ENCODE measurements at regions not wholly inside any gene's neighbourhood (a gene's known extent, or its start where the extent isn't known, plus 50 kb on each side); places are given as distances from the start of the nearest gene placed in this dataset.

GRCh38 chr3:186487819-186488218 is 56.4 kb downstream of the CRYGS start:
- DNase-seq (ENCODE audit: low spot score): no peak

GRCh38 chr3:186487037-186487436 is 57.1 kb downstream of the CRYGS start:
- DNase-seq (ENCODE audit: low spot score): no peak

DNA sequence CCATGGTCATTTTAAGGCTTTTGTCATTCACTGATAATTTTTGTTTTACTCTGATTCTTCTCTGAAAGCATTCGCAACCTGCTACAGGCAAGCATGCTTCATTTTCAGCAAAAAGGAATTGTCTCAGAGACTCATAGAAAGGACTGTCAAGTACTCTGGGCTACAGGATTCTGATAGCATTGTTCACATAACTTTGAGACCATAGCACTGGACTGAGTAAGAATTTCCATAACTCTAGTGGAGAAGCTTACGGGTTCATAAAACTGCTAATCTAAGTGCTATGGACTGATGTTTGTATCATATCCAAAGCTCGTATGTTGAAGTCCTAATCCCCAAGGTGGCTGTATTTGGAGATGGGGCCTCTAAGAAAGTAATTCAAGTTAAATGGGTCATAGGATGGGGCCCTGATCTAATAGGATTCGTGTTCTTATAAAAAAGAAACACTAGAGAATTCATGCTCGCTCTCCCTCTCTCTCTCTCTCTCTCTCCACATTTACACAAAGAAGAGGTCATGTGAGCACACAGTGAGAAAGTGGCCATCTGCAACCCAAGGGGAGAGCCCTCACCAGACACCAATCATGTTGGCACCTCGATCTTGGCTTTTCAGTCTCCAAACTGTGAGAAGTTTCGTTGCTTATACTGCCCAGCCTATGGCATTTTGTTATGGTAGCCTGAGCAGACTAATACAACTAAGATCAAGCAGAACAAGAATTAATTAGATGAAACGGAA is 60.4 kb downstream of the CRYGS start:
- no peak for DNase-seq (ENCODE audit: low spot score)

- DNase-seq (ENCODE audit: low spot score): no peak
Measured at GRCh38 chr3:186481526-186481925, 62.7 kb downstream of the CRYGS start.

DNA sequence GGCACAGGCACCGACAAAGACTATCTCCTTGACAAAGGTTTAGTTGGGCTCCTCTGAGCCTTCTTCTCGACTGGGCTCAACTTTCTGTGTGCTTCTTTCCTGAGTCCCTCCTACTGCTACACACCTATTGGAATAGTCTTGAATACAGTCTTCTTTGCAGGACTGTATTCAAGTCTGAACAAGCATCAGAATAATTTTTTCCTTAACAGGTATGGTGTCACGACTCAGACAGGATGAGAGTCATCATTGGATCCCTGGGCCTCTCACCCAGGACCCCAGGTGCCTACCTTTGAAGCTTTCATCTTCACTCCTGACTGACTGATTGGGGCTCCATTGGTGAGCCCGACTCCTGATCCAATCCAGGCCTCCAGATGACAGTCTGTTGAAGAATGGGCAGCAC is 66.3 kb downstream of the CRYGS start:
- no peak for DNase-seq (ENCODE audit: low spot score)

DNA sequence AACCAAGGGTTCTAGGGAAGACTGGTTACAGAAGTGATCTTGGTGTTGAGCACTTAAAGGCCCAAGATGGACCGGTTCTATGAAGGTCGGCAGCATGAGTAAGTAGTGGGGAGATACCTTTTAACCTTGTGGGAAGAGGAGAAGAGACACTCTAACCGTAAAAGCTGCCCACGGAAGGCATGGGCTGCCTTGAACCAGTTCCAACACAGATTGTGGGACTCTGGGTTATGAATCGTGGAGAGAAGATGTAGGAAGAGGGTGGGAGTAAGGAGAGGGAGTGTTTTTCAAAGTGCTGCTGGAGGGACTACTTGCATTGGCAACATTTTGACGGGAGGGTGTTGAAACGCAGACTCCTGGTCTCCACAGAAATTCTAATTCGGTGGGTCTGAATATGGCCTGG is 67.1 kb downstream of the CRYGS start:
- no peak for DNase-seq (ENCODE audit: low spot score)

DNA sequence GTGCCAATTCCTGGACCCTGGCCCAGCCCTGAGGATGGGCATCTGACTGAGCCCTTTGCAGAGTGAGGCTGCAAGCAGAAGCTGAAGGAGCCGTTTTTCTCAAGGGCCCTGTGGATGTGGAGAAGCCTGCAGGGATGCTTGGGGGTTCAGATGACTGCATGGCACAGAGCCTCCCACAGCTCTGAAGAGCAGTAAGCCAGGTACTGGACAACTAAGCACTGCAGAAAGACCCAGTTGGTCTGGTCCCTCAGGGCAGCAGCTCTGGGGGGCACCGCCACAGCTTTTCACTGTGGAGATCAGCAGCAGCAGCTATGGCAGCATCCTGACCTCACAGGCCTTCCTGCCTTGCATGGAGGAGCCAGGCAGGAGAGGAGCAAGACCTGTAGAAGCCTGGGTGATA is 67.6 kb downstream of the CRYGS start:
- DNase-seq (ENCODE audit: low spot score): no peak

DNA sequence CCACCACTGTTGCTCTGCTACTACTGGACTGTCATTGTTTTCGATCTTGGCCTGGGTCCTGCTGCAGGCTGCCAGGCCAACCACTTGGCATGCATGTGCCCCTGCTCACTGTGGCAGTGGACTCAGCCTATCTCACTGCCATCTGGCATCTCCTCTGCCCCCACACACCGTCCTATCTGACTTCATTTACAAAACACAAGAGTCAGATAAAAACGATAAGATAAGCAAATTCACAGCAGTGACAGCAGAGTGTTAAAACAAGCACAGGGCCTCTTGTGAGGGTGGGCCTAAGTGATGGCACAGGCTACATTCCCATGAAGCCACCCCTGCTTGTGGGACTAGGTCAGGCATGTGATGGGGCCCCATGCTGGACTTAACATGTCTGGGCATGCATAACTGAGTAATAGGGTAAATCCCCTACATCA is 68.1 kb downstream of the CRYGS start:
- DNase-seq (ENCODE audit: low spot score): no peak

- DNase-seq (ENCODE audit: low spot score): no peak
Measured at GRCh38 chr3:186473166-186473565, 71.0 kb downstream of the CRYGS start.

GRCh38 chr3:186472456-186473008 is 71.6 kb downstream of the CRYGS start:
- no peak for DNase-seq (ENCODE audit: low spot score)

- DNase-seq (ENCODE audit: low spot score): no peak
Measured at GRCh38 chr3:186471771-186472170, 72.4 kb downstream of the CRYGS start.

DNA sequence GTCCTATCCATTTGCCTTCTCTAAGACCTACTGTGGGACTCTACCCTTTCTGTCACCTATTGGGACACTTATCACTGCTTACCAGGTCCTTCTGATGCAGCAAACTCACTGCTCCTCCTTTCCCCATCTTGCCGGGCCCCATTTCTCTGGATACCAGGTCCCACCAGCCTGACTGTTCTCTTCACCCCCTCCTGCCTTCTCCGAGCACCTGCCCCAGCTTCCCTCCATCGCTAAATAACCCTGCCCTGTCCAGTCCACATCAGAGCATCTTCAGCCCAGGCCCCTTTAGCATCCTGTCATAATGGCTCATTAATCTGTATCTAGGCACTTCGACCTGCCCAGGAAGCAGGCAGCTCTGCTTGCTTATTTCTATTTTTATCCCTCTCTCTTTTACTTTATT is 74.7 kb downstream of the CRYGS start:
- no peak for DNase-seq (ENCODE audit: low spot score)

DNA sequence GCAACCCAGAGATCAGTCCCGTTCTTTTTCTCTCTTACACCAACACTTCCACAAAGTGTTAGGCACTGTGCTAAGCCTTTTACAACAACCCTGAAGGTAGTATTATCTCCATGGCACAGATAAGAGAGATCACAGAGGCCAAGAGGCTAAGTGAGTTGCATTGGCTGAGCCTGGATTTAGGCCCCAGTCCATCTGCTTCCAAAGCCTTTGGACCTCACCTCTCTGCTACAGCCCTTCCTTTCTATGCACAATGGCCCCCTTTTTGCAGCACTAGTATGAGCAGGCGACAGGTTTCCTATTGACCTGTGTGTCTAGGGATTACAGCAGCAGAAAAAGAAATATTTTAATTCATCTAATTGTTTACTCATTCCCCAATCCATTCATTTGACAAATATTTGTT is 76.2 kb downstream of the CRYGS start:
- DNase-seq (ENCODE audit: low spot score): no peak

- DNase-seq (ENCODE audit: low spot score): no peak
Measured at GRCh38 chr3:186466391-186466974, 77.7 kb downstream of the CRYGS start.

- no peak for DNase-seq (ENCODE audit: low spot score)
Measured at GRCh38 chr3:186465508-186465907, 78.7 kb downstream of the CRYGS start.

DNA sequence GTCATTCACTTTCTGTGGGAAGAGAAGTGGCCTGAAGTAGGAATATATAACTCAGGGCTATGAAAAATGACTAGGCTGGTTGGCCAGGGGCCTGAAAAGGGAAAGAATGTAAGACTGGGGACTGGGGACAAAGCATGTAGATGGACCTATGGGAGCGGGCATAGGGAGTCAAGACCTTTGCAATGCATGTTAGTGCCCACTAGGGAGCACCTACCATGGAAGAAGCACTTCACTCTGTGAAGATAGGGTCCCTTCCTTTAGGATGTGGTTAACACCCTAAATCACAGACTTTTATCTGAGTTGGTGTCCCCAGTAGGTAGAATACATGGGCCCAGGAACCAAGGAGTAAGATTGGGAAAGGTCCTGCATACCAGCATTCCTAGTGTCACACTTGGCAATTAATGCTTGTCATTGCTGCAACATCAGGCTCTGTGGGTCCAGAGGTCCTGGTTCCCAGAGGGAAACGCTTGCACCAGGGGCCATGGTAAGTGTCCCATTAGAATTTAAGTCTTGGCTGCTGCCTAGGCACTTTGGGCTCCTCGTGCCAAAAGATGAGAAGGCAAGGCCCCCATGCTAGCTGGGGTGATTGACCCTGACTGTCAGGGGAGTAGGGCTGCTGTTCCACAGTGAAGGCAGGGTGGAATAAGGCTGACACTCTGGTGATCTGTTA is 79.6 kb downstream of the CRYGS start:
- peak; percentile 46 for DNase-seq (ENCODE audit: low spot score)

DNA sequence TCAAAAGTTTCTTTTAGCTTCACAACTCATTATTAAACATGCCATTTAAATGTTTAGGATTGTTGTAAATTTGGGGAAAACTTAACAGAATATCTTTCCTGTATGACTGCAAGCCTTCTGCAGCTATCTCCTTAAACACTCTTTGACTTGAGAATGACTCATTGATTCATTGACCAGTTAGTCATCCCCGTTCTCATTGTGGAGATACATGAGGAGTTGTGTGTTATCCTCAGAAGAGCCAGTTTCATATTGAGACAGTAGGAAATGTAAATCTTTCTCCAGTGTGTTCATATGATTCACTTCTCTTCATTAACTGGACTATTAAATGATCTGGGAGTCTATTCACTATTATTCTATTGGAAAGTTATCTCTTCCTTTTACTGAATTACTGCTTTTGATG is 83.0 kb downstream of the CRYGS start:
- DNase-seq (ENCODE audit: low spot score): no peak

- DNase-seq (ENCODE audit: low spot score): no peak
Measured at GRCh38 chr3:186459108-186459467, 85.1 kb downstream of the CRYGS start.

GRCh38 chr3:186458306-186459107 is 85.7 kb downstream of the CRYGS start:
- no peak for DNase-seq (ENCODE audit: low spot score)

DNA sequence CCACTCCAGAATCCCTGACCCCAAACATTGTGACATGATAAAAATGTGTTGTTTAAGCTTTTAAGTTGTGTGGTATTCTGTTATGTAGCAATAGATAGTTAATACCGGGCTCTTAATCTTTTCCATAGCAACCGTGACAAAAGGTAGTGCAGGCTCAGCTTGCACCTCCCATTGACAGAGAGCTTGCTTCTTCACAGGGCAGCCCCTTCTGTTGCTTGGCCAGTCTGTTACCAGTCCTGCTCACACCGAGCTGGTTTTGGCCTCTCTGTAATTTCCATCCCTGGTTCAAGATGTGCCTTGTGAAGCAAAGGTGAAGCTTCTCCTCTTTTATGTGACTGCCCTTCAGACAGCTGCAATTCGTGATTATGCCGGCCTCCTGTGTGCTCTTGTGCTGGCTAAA is 86.9 kb downstream of the CRYGS start:
- no peak for DNase-seq (ENCODE audit: low spot score)

- no peak for DNase-seq (ENCODE audit: low spot score)
Measured at GRCh38 chr3:186456731-186457191, 87.4 kb downstream of the CRYGS start.

All from germinal center (tissue), 1 donor.